A673 (cell line): ENCODE measurements at regions not wholly inside any gene's neighbourhood (a gene's known extent, or its start where the extent isn't known, plus 50 kb on each side); places are given as distances from the start of the nearest gene placed in this dataset.

Experiments
- BruUV-seq: library from RNA; stranded (reverse); fragments of 400-500 nt; replicated peaks from 2 replicates; lab custom pipeline; 2021; lab: Mats Ljungman, UMichigan
- CTCF ChIA-PET: fragments of 300-600 bp; sonication (Branson Sonifier 250); formaldehyde crosslinking; loops from one replicate; lab custom pipeline; 2022; ENCODE audit warnings: antibody characterized with exemption; lab: Charles Lee
- POLR2A ChIA-PET: fragments of 300-600 bp; sonication (Branson Sonifier 250); formaldehyde crosslinking; loops from one replicate; lab custom pipeline; 2022; ENCODE audit warnings: antibody characterized with exemption; ENCODE audit not compliant: low non-redundant PET; lab: Charles Lee
- DNase-seq: peaks from one replicate; pipeline ENCODE4 v3.0.0-alpha.2; 2015; ENCODE audit warnings: low spot score
- H3K27ac ChIP-seq: fragments of 200-600 bp; sonication (generic); 2 replicates; pipeline ENCODE4 v1.5.1; 2016; ENCODE audit warnings: mixed run types, low read depth, mild to moderate bottlenecking, mixed read lengths, antibody characterized with exemption, low read length; ENCODE audit not compliant: poor library complexity, severe bottlenecking
- H3K27me3 ChIP-seq: fragments of 200-600 bp; sonication (generic); replicated peaks from 2 replicates; pipeline ENCODE4 v1.6.1; 2017; ENCODE audit warnings: mixed run types, low read depth, mild to moderate bottlenecking, mixed read lengths, antibody characterized with exemption, low read length; ENCODE audit not compliant: insufficient read depth, poor library complexity
- H3K36me3 ChIP-seq: fragments of 200-600 bp; sonication (generic); 2 replicates; pipeline ENCODE4 v1.6.1; 2016; ENCODE audit warnings: mixed run types, mild to moderate bottlenecking, mixed read lengths, antibody characterized with exemption, low read length; ENCODE audit not compliant: insufficient read depth, poor library complexity, severe bottlenecking
- H3K4me1 ChIP-seq: fragments of 200-600 bp; sonication (generic); 2 replicates; pipeline ENCODE4 v1.6.1; 2017; ENCODE audit warnings: mixed run types, mild to moderate bottlenecking, mixed read lengths, antibody characterized with exemption, low read length; ENCODE audit not compliant: insufficient read depth, poor library complexity, severe bottlenecking
- H3K4me3 ChIP-seq: fragments of 200-600 bp; sonication (generic); 2 replicates; pipeline ENCODE4 v1.5.1; 2016; ENCODE audit warnings: low read depth, mixed run types, mild to moderate bottlenecking, mixed read lengths, low read length; ENCODE audit not compliant: poor library complexity, severe bottlenecking
- H3K9me3 ChIP-seq: fragments of 200-600 bp; sonication (generic); 2 replicates; pipeline ENCODE4 v1.6.1; 2016; ENCODE audit warnings: mixed run types, low read depth, mild to moderate bottlenecking, mixed read lengths, antibody characterized with exemption, low read length; ENCODE audit not compliant: poor library complexity, severe bottlenecking
- EZH2 ChIP-seq: fragments of 200-600 bp; sonication (generic); IDR thresholded peaks from 2 replicates; pipeline ENCODE4 v1.6.1; 2017; ENCODE audit warnings: borderline replicate concordance, low read depth, mild to moderate bottlenecking, mixed read lengths, antibody characterized with exemption, low read length; ENCODE audit not compliant: poor library complexity, severe bottlenecking
- intact Hi-C: fragments of 100-400 bp; cut with micrococcal nuclease; formaldehyde crosslinking; loops from one replicate; pipeline ENCODE4 v1.10.0; 2022; ENCODE audit not compliant: unreplicated experiment
- TF ChIP-seq, protein P1 (sequence below): fragments of 300-800, 200-600 bp; sonication (generic); conservative IDR thresholded peaks from 2 replicates; pipeline ENCODE4 v1.5.1; 2017; ENCODE audit warnings: low read depth, mild to moderate bottlenecking, antibody characterized with exemption, low read length, moderate library complexity, mixed read lengths

DNA sequence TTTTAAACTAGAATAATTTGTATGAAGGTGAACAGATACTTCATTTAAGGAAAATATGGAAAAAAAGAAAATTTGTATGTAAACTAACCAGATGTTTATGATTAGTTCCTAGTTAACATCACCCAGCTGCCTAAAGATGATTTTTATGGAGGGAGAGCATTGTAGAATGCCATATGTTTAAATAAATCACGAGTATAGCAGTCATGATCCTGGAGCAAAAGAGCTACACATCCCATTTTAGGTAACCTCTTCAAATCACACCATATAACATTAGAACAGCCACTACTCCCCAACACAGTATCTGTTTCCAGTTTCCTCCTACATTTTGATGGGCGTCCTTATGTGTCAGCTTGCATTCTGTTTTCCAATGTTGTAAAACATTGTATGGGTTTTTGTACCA lies 571.9 kb upstream of the FAM241A start:
- BruUV-seq: no TSS peak
- POLR2A ChIA-PET: no interaction called here
- no peak overlapping the region for H3K4me3 ChIP-seq
- H3K9me3 ChIP-seq: no peaks in the 10 kb centered on the region
- intact Hi-C loops: no loop called here
- H3K36me3 ChIP-seq: no peaks in the 10 kb centered on the region
- no peak overlapping the region for H3K27ac ChIP-seq
- TF ChIP-seq, protein P1, sequence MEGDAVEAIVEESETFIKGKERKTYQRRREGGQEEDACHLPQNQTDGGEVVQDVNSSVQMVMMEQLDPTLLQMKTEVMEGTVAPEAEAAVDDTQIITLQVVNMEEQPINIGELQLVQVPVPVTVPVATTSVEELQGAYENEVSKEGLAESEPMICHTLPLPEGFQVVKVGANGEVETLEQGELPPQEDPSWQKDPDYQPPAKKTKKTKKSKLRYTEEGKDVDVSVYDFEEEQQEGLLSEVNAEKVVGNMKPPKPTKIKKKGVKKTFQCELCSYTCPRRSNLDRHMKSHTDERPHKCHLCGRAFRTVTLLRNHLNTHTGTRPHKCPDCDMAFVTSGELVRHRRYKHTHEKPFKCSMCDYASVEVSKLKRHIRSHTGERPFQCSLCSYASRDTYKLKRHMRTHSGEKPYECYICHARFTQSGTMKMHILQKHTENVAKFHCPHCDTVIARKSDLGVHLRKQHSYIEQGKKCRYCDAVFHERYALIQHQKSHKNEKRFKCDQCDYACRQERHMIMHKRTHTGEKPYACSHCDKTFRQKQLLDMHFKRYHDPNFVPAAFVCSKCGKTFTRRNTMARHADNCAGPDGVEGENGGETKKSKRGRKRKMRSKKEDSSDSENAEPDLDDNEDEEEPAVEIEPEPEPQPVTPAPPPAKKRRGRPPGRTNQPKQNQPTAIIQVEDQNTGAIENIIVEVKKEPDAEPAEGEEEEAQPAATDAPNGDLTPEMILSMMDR: no peak
- no peak for TF ChIP-seq EZH2
- H3K27me3 ChIP-seq: no peaks in the 10 kb centered on the region
- DNase-seq: no peak
- no peaks in the 10 kb centered on the region for H3K4me1 ChIP-seq
- CTCF ChIA-PET: no interaction called here

GRCh38 chr4:111579767-111580166 lies 565.5 kb upstream of the FAM241A start:
- no peak overlapping the region for H3K4me3 ChIP-seq
- CTCF ChIA-PET: no interaction called here

DNA sequence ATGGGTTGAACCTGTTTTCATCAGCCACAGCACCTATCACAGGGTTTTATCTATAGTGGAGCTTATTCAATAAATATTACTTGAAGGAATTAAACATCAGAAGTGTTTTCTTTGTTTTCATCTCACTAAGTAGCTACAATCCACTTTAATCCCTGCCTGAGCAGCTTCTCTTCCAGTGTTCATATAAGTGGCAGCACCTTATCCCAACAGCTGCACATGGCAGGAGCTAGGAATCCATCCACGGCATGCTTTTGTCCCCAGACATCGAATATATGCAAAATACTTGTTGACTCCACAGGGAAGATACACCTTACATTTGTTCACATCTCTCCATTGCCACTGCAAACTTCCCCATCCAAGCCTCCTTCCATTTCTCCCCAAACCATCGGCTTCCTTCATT lies 549.8 kb upstream of the FAM241A start:
- Histone ChIP-seq H3K27ac (no peak overlapping the region), H3K27me3 (no peaks in the 10 kb centered on the region), H3K4me3 (no peak overlapping the region), H3K4me1 (no peaks in the 10 kb centered on the region), H3K9me3 (no peaks in the 10 kb centered on the region), H3K36me3 (no peaks in the 10 kb centered on the region)
- no peak for TF ChIP-seq EZH2
- TF ChIP-seq, protein P1: no peak
- intact Hi-C loops: no loop called here
- no TSS peak for BruUV-seq
- POLR2A ChIA-PET: interaction anchor here (0.7 kb wide), 1 partner anchor 1320 kb away, joined by 4 read pairs; no protein-coding TSS in a partner anchor
- no peak for DNase-seq
- CTCF ChIA-PET: no interaction called here

More at GRCh38 chr4:111579767-111580166, 565.5 kb upstream of the FAM241A start:
- BruUV-seq: no TSS peak
- Histone ChIP-seq H3K4me1 (no peaks in the 10 kb centered on the region), H3K27ac (no peak overlapping the region), H3K27me3 (no peaks in the 10 kb centered on the region), H3K9me3 (peaks cover 4% of the 10 kb centered on the region), H3K36me3 (no peaks in the 10 kb centered on the region)
- no peak for TF ChIP-seq EZH2
- TF ChIP-seq, protein P1: no peak
- DNase-seq: no peak
- intact Hi-C loops: no loop called here
- POLR2A ChIA-PET: no interaction called here
